Stimulated activated CD8-positive, alpha-beta memory T cell treated with anti-CD3 and anti-CD28 coated beads, Interleukin-4, amount 100 ng/mL, for 24 hours (primary cell): ENCODE measurements at regions not wholly inside any gene's neighbourhood (a gene's known extent, or its start where the extent isn't known, plus 50 kb on each side); places are given as distances from the start of the nearest gene placed in this dataset.
"Not testable (repeated sequence)": the region's sequence is repeated elsewhere in the genome, so short reads cannot be mapped to it uniquely, and the experiment has no call there.

Experiments
- DNase-seq: peaks from one replicate; pipeline ENCODE4 v3.0.0-alpha.2; 2020; ENCODE audit warnings: low read depth

DNA sequence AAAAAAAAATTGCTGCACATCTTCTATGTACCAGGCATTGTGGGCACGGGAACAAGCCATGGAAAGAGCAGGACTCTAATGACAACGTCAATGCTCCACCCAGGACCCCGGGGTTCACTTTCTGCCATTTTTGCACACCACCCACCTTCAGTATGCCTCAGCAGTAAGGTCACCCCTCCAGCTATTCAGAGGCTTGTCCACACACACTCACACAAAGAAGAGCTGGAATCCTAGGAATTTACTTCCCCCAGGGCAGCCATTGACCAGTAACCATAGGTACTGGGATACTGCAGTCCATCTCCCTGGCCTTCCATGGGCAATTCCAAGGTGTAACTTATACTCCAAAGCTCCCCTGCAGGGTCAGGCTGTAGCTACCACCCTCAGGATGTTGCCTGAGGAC is 170.8 kb downstream of the SUCLG1 start:
- no peak for DNase-seq

DNA sequence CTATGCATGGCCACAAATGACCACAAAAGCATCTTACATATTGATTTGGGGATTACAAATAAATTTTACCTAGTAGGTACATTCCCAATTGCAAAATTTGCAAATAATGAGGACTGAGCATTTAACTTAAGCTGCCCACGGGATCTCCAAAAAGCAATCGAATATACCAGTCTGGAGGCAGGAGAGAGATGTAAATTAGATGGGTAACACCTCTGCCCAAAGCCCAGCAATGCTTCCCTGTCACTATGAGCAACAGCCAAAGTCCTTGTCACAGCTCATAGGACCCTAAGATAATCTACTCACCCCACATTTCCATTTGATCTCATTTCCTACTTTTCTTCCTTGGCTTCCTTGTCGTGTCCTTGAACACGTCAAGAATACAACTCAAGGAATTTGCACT is 172.2 kb downstream of the SUCLG1 start:
- DNase-seq = no peak

DNA sequence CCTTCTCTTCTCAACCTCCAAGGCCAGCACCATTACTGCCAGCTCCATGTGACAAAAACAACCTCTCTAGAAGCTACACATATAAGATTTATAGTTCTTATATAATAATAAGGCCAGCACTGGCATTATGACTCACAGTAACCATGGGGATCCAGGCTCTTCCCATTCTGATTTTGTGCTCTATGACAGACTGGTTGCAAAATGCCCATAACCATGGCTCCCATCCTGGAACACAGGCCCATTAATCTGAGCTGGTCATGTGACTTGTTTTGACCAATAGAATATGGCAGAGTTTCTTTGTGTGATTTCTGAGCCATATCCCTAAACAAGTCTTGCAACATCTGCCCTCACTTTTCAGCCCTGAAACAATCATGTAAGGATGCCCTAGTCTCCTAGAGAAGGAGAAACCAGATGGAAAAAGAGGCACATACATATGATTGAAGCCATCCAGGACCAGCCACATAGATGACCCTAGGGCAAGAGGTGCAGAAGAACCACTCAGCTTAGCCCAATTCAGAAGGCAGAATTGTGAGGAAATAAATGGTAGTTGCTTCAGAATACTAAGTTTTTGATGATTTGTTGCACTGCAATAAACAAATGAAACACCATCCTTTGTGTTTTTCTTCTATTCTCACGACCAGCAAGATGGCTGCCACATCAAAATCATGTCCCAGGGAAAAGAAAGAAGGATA is 173.9 kb downstream of the SUCLG1 start:
- DNase-seq = no peak

DNA sequence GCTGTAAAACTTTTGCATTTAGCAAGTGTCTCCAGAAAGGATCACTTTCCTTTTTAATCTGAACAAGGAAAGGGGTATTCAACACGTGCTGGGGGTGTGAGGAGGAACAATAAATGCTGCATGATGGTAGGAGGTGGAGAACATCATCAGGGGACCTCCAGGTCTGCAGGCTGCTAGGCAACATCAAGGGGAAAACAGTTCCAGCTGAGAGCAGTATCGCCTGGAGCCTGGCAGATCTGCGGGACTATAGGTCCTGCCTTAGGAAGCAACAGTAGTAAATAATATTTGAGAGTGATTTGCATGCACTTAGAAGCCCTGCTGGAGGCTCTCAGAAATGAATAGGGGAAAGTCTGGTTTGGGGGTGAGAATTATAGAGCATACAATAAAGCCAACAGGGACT is 175.6 kb downstream of the SUCLG1 start:
- DNase-seq = no peak

DNA sequence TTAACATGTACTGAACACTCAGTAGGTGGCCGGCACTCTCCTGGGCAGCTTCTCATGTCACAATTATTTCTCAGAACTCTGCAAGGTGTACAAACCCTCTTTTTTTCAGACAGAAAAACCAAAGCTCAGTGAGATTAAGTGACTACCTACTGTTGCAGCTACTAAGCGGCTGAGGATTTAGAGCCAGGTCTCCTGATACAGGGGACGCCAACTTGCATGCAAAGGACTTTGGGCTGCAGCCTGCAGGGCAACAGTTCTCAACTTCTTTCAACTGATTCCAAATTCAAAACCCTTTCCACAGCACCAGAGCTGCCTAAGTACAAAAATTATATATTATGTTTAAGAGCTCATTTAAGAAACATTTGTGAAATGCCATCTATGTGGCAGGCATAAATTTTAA is 177.6 kb downstream of the SUCLG1 start:
- DNase-seq = no peak

DNA sequence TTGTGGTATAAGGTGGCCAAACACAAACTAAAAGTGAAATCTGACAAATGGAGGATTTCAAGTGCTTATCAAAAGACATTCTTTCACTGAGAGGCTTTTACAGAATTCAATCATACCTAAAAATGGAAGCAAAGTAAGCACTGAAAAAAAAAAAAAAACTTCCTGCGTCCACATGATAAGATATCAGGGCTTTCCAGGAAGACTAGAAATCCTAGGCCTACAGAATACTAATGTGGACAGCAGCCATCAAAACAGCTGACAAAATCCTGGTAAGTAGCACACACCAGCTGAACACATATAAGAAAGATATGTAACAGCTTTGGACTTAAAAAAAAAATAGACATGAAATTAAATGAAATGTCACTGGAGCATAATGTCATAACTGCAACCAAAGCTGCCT is 178.2 kb downstream of the SUCLG1 start:
- DNase-seq = no peak

DNA sequence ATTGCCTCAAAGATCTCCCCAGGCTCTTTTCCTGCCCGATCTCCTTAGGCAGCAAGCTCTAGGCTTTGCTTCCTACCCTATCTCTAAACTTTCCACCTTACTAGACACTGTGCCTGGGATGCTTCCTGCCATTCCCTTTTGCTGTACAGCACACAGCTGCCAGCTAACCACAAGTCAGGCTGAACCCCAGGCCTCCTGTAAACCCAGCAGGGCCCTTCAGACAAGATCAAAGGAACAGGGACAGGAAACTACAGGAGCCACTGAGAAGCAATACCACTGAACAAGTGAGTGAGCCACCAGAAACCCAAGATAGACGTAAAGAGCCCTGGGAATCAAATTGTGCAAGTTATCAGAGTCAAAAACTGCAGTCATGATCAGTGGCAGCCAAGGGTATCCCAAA is 180.7 kb downstream of the SUCLG1 start:
- DNase-seq = no peak

DNA sequence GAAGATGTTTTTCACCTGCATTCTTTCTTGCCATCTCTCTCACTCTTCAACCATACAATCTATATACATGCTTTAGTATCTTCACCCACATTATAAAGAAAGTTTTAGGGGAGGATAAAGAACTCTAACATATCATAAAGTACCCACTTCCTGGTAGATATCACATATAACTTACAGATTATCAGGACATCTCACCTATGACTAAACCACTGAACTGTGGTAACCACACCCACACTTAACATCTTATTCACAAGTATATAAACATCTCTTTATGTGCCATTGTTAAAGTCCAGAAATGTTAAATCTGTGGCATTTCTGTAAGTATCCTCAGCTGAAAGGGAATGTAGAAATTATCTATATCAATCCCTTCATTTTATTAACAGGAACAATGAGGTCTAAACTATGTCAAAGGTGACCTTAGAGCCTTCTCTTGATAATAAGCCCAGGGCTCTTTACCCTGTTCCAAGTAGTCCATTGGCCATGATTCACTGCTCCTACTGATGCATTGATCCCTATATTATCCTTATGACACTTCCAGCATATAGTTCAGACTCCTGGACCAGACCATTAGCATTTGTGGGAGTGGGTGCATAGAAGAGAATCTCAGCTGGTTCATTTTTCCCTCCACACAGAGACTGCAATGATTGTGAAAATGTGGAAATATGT is 182.4 kb downstream of the SUCLG1 start:
- no peak for DNase-seq

DNA sequence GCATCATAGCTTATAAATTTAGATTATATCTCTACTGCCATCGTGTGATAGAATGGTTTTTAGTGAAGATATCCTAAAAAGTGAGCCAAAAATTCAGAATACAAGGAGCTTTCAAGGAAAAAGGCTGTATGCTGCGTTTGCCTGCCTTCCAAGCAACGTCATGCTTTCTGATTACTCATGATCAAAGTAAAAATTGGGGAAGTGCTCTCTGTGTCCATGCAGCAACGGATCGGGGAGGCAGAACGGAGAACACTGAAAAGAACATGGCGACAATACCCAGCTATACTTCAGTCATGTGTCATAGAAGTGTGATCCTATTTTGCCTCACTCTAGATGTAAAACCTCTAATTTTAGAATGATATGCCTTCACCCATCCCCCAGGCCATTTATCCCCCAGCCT is 185.7 kb downstream of the SUCLG1 start:
- DNase-seq = no peak

DNA sequence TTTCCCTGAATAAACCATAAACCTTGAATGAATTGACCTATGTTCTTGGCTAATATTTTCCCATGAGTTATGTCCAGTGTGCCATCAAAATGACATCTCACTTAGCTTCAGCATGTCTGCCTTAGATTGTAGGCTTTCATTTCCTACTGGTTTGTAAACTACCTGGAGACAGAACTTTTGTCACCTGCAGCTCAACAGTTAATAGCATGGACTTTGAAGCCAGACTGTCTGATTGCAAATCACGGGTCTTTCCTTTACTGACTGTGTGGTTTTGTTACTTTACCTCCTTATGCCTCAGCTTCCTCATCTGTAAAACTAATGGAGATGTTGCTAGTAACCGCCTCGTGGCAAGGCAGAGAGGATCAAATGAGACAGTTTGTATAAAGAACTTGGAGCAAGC is 187.1 kb downstream of the SUCLG1 start:
- DNase-seq = no peak

DNA sequence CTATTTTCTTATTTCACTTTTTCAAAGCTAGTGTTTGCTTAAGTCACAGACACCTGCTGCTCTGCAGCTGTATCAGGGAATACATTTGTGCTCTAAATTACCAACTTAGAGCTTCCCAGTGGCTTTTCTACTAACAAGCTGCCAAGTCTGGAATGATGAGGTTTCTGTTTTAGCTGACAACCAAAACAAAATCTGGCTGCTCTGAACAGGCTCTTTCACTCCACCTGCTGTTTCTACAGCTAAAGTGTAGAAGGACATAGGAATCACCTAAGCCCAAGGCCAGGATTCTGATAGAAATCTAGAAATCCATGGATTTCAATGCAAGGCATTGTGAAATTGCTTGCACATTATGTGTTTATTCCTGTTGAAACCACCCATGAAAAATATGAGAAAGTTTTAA is 201.2 kb downstream of the SUCLG1 start:
- DNase-seq = no peak

DNA sequence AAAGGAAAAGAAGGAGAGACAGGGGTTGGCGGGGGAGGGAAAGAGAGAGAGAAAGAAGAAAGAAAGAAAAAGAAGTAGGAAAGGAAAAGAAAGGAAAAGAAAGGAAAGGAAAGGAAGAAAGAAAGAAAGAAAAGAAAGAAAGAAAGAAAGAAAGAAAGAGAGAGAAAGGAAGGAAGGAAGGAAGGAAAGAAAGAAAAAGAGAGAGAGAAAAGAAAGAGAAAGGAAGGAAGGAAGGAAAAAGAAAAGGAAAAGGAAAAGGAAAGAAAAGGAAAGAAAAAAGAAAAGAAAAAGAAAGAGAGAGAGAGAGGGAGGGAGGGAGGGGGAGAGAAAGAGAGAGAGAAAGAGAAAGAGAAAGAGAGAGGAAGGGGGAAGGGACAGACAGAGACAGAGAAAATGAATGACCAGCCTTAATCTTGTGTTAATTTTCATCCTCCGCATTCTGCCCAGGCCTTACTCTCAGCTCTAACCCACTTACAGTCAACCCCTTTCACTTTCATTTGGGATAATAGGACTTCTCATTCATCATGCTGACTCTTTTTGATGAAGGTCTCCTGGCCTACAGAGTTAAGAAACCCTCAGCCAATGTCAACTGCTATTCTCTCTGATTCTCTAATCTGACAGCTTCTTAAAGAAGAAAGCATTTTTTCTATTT is 207.3 kb downstream of the SUCLG1 start:
- no peak for DNase-seq

DNA sequence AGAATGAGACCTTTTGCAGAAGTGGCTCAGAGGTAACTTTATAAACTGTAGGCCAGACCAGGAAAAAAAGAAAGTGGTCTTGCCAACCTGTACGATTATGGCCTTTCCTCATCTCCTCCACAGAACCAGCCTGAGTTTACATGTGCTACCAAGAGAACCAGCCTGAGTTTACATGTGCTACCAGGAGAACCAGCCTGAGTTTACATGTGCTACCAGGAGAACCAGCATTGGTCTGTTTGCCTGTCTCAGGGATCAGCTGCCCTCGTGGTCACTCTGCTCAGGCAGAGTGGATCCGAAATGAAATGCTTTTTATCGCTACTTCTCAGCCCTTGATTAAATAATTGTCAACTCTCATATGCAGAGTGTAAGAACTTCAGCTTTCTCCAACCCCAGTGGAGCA is 209.9 kb downstream of the SUCLG1 start:
- DNase-seq = no peak

DNA sequence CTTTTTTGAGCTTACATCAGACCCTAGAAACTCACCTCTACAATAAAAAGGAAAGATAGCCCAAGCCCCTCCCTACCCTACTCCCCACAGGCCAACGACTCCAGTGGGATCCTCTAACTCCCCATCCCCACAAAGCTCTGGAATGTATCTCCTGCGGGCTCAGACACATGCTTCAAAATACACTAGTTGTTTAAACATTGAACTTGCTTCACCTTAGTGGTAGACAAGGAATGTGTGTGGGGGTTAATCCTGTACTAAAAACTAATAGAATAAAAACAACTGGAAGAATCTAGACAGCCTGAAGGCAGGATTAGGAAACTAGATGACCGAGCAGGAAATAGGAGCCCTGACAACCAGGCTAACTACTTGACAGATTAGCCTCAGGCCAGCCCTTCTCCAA is 211.5 kb downstream of the SUCLG1 start:
- DNase-seq = no peak

DNA sequence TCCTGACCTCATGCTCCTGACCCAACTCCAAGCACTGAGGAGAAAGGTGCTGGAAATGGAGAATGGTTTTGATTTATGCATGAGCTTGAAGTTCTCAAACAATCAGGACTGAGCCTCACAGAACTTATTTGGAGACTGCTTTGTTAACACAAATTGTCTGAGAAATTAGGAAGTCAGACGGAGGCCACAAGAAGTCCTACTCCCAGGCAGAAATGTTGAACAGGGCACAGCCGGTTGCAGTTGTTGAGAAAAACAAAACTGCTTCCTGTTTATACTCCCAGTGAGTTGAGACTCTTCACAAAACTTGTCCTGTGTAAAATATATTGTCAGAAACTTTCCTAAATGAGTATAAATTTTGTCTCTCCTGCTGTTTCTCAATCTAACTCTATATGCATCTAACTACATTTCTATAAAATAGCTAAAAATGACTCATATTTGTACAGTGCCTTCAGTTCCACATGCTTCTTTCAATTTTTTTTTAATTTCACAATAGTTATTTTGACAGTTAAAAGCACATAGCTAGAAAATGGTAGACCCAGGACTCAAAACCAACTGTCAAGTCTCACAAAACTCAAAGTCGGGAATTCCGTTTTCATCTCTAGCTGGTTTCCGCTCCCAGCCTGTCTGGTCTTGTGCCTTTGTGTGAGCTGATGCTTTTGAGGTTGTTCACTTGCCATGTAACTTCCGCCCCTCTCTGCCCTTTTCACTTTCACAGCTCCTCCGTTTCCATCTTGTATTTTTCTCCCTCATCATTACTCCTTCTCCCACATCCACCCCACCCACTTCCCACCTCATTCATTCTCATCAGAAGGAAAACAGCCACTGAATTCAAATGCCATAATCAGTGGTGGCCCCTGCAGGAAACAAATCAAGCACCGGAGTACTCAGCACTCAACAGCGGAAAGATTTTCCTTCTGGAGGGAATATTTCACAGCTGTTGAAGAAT is 215.0 kb downstream of the SUCLG1 start:
- no peak for DNase-seq

DNA sequence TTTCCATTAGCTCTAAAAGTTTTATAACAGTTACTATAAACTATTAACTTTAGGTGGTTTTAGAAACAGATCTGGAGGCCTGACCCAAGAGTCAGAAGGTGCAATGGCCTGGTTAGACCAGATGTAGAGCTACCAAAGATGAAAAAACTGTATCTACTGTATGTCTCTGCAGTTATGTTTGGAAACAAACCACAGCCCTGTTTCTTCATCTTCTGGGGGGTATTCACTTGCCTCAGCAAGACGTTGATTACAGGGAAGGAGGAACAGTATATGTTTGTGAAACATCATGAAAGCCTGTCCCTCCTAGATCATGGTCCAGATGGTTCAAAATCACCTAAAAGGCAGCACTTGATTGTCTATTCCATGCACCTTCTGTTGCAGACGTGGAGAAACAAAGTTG is 220.2 kb downstream of the SUCLG1 start:
- DNase-seq = no peak

DNA sequence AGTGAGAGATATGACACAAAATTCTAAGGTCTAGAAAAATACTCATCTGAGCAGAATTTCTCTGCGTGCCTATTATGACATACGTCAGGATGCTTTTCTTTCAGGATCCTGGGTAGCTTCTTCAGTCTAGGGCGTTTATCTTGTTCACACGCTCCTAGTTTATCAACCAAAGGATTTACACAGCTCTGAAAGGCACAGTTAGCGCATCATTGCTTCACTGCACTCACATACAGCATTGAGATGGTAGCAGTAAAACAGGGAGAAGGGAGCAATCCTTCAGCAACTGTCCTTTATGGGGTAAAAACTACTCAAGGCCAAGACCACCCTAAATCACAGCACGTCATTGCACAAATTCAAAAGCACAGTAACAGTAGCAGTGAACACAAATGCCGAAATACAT is 222.8 kb downstream of the SUCLG1 start:
- no peak for DNase-seq

DNA sequence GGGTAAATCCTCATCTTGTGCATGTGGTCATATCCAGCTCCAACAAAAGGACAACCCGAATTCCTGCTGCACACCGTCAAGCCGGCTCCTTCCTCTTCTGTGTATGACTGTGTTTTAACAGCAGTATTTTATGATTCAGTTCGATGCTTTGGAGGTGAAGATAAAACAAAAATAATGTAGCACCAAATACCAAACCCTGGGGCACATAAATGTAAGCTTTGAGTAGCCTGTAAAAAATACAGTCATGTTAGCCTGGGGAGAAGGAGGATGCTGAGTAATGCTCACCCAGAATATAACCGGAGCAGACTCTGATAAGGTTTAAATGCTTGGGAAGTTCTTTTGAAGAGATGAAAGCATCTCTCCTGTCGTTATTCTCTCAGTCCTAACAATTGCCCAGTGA is 225.0 kb downstream of the SUCLG1 start:
- DNase-seq = no peak

DNA sequence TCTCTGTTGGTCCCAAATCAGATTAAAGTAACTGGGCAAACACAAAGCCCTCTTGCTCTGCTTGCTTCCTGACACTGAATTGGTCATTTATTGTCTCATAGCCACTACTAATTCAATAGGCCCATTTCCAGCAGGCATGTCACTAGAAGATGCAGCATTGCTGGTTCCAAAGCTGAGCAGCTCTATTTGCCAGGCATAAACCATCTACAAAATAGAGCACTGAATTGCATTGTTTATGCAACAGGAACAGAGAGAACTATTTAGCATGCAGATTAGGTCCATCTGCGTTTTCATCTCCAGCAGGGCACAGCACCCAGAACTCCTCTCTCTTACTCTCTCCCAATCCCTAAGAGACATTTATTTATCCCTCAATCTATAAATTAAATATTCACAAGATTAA is 227.6 kb downstream of the SUCLG1 start:
- no peak for DNase-seq

DNA sequence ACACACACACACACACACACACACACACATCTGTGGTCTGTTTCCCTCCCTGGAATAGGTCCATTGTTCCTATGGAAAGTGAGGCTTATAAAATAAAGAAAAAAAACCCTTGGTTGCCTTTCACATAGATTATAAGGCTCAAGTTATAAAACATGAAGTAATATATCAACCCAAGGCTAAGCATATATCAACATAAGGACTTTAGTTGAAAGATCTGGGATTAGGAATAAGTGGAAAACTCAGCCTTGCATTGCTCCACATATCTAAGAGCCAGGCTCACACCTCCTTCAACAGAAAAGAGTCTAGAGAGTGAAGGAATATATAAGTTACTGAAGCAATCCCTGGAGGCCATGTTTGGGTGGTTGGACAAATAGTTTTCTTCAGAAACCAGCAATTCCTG is 235.0 kb downstream of the SUCLG1 start:
- DNase-seq = no peak

DNA sequence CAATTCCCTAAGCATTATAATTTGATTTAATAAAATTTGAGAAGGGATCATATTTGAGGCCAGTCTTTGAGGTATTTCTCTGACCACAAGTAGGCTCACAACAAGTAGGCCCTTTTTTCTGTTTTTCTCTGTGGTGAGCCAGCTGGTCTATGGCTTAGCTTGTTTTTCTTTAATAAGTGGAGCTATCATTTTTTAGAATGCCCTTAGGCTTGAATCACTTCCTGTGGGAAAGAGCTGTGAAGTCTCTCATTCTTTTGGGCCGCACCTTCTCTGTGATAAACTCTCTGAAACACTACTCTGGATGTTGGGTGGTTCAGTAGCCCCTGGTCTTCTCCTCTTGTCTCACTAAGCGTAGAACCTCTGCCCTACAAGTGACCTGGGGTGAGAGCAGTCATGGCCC is 235.9 kb downstream of the SUCLG1 start:
- DNase-seq = no peak

DNA sequence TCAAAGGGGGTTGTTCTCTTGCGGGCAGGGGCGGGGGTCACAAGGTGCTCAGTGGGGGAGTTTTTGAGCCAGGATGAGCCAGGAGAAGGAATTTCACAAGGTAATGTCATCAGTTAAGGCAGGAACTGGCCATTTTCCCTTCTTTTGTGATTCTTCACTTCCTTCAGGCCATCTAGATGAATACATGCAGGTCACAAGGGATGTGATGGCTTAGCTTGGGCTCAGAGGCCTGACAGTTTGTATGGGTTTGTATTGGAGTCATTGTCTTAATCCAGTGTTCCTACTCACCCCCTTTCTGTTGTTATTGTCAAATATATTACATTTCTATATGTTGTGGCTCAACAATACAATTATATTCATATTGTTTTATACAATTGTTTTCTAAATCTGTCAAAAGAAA is 238.0 kb downstream of the SUCLG1 start:
- not testable (repeated sequence) for DNase-seq

DNA sequence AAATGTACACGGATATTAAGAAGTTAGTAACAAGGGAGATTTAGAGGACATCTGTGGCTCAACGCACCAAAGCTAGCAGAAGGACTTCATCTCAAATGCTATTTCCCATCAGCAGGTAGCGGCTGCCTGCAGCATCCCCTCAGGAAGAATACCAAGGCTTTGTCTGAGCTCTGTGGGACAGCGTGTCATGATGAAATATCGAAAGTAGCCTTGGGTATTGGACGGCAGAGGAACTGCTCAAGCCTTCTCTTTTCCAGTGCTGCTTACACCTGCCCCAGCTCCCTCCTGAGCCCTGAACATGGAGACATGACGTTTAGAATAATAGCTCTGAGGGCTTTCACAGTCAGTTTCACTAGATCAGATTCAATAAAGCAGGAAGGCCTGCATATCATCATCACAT is 241.6 kb downstream of the SUCLG1 start:
- DNase-seq = no peak
